HFF-Myc (cell line): ENCODE measurements at regions not wholly inside any gene's neighbourhood (a gene's known extent, or its start where the extent isn't known, plus 50 kb on each side); places are given as distances from the start of the nearest gene placed in this dataset.

Experiments used
- DNase-seq: peaks from one replicate; pipeline ENCODE4 v3.0.0-alpha.2; 2011; ENCODE audit warnings: low read depth; ENCODE audit errors: extremely low read depth
- H3K4me3 ChIP-seq: replicated peaks from 2 replicates; pipeline ENCODE4 v1.5.1; 2011; ENCODE audit warnings: low read depth, mild to moderate bottlenecking, control low read depth, low read length
- CTCF ChIP-seq: IDR thresholded peaks from 2 replicates; pipeline ENCODE4 v1.5.1; 2012; ENCODE audit warnings: mild to moderate bottlenecking, low read depth, low read length, control low read depth; ENCODE audit errors: missing control alignments

DNA sequence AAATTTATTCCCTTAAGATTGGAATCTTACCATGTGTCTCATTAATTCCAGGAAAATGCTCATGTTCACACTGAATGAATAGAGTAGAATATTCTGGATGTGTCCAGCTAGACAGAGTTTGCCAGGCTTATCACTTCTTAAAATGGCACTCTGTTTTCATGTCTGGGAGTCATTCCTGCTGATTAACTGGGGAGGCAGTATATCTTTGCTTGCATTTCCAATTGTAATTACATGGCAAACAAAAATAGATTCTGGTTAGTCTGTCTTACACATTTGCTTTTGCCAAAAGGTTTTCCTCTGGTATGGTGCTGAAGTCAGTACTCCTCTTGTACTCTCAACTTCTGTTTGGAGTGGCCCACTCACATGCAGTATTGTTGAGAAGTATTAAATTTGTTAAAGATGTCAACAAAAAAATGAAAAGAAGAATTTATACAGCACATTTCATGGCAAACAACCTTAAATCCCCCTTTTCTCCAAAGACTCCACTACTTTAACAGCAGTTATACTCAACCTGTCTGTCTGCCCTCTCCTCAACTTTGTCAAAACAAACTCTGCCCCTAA, 70.2 kb downstream of the TENT5A start:
- DNase-seq: no peak
- TF ChIP-seq CTCF: no peak
- H3K4me3 ChIP-seq: no peak overlapping the region

DNA sequence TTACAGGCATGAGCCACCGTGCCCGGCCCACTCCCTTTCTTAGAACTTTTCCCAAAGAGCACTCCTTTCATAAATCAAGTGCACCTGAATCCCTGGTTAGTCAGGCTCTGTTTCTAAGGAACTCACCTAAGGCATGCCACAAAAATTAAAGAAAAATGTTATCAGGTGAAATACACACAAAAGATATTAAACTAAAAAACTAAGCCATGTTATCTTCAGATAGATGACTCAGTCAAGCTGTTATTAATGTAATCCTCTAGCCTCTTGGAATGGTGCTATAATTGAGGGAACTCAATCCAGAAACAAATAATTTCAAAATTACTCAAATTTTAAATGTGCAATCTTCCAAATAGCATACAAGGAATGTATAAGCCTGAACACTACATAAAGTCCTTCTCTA, 83.0 kb downstream of the TENT5A start:
- no peak for TF ChIP-seq CTCF
- no peak overlapping the region for H3K4me3 ChIP-seq
- DNase-seq: no peak

DNA sequence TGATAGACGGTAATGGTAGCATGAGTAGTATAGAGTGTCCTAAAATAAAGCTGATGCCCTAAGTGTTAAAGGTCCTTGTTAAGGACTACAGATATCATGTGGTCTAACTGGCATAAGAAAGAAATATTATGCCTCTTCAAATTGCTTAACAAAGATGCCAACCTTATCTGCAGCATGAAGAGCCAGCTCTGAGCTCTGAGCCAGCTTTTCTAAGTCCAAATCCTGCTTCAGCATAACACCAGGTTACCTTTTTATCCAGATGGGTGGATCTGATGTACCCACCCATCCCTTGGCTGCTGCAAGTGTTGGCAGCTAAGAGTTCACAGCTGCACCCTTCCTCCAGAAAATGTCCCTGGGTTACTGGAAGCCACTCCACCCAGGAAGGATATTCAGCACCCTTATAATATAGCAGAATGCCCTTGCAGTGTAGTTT, 83.8 kb downstream of the TENT5A start:
- TF ChIP-seq CTCF: no peak
- no peak overlapping the region for H3K4me3 ChIP-seq
- no peak for DNase-seq

- H3K4me3 ChIP-seq: no peak overlapping the region
- TF ChIP-seq CTCF: no peak
- no peak for DNase-seq
Measured at GRCh38 chr6:81666481-81666880, 86.0 kb downstream of the TENT5A start.

- DNase-seq: no peak
- TF ChIP-seq CTCF: no peak
- H3K4me3 ChIP-seq: no peak overlapping the region
Measured at GRCh38 chr6:81656231-81656630, 96.2 kb downstream of the TENT5A start.

- no peak for TF ChIP-seq CTCF
- DNase-seq: no peak
- no peak overlapping the region for H3K4me3 ChIP-seq
Measured at GRCh38 chr6:81655696-81656095, 96.8 kb downstream of the TENT5A start.

GRCh38 chr6:81648502-81648901, 104.0 kb downstream of the TENT5A start:
- TF ChIP-seq CTCF: no peak
- no peak for DNase-seq
- H3K4me3 ChIP-seq: no peak overlapping the region
